ENCODE measurements at regions not wholly inside any gene's neighbourhood (a gene's known extent, or its start where the extent isn't known, plus 50 kb on each side); places are given as distances from the start of the nearest gene placed in this dataset.

- no peak for TF ChIP-seq CTCF (conservative IDR thresholded peaks at IDR 0.05; ENCODE audit: low read depth, low read length)
- TF ChIP-seq EZH2 (IDR thresholded peaks at IDR 0.05; ENCODE audit: low read length, unreplicated experiment) = no peak
Observed at GRCh38 chr5:44679214-44679613, 129.5 kb upstream of the MRPS30 start.
